Large intestine (tissue), 3 donors: ENCODE measurements at regions not wholly inside any gene's neighbourhood (a gene's known extent, or its start where the extent isn't known, plus 50 kb on each side); places are given as distances from the start of the nearest gene placed in this dataset.
A peak's percentile ranks its signal among the peaks of the same experiment; 100 is the strongest.

Experiments
- DNase-seq, 2 donors: peaks; one replicate each; pipeline versions ENCODE4 v3.0.0 to v3.0.0-alpha.2; 2013
- H3K27ac ChIP-seq: one replicate; pipeline ENCODE4 v1.5.1; 2013; ENCODE audit warnings: low read length
- H3K27me3 ChIP-seq: 2 replicates; pipeline ENCODE4 v1.6.1; 2013; ENCODE audit warnings: low read length; ENCODE audit not compliant: control insufficient read depth, insufficient read depth
- H3K36me3 ChIP-seq: 2 replicates; pipeline ENCODE4 v1.6.1; 2013; ENCODE audit warnings: low read length; ENCODE audit not compliant: control insufficient read depth, insufficient read depth
- H3K4me1 ChIP-seq: one replicate; pipeline ENCODE4 v1.6.1; 2013; ENCODE audit warnings: low read length; ENCODE audit not compliant: control insufficient read depth, insufficient read depth
- H3K4me3 ChIP-seq: one replicate; pipeline ENCODE4 v1.5.1; 2013; ENCODE audit warnings: low read length
- H3K9me3 ChIP-seq: one replicate; pipeline ENCODE4 v1.6.1; 2013; ENCODE audit warnings: mild to moderate bottlenecking, low read depth, low read length, moderate library complexity; ENCODE audit not compliant: control insufficient read depth
- WGBS: methylation state at CpG from one replicate; pipeline ENCODE4 v1.1.5; 2013; ENCODE audit warnings: low lambda C conversion rate; ENCODE audit not compliant: insufficient coverage; 5-methylcytosine and 5-hydroxymethylcytosine counted together

- WGBS: no CpG with 5 or more reads among the region's 8 CpGs
- H3K27ac ChIP-seq: no peak overlapping the region
- H3K27me3 ChIP-seq: no peaks in the 10 kb centered on the region
- no peaks in the 10 kb centered on the region for H3K9me3 ChIP-seq
- no peaks in the 10 kb centered on the region for H3K36me3 ChIP-seq
- peak in 1 of 2 donors; percentile 59 for DNase-seq
- no peak overlapping the region for H3K4me3 ChIP-seq
- peaks cover 53% of the 10 kb centered on the region for H3K4me1 ChIP-seq
These were observed 78.4 kb upstream of the MLN start for GRCh38 chr6:33882154-33882553.

- DNase-seq: no peak
These were observed 77.0 kb upstream of the MLN start for GRCh38 chr6:33880766-33881165.

GRCh38 chr6:33880104-33880678 lies 76.4 kb upstream of the MLN start:
- no CpG with 5 or more reads among the region's 10 CpGs for WGBS
- no peak for DNase-seq
- Histone ChIP-seq H3K9me3 (no peaks in the 10 kb centered on the region), H3K4me1 (peaks cover 35% of the 10 kb centered on the region), H3K27ac (no peak overlapping the region), H3K36me3 (no peaks in the 10 kb centered on the region), H3K27me3 (no peaks in the 10 kb centered on the region), H3K4me3 (no peak overlapping the region)

More at GRCh38 chr6:33880766-33881165, 77.0 kb upstream of the MLN start:
- H3K36me3 ChIP-seq: no peaks in the 10 kb centered on the region
- peaks cover 40% of the 10 kb centered on the region for H3K4me1 ChIP-seq
- no CpG with 5 or more reads among the region's 12 CpGs for whole genome bisulfite sequencing
- H3K9me3 ChIP-seq: no peaks in the 10 kb centered on the region
- no peak overlapping the region for H3K27ac ChIP-seq
- no peak overlapping the region for H3K4me3 ChIP-seq
- H3K27me3 ChIP-seq: no peaks in the 10 kb centered on the region

GRCh38 chr6:33878562-33878961 lies 74.8 kb upstream of the MLN start:
- H3K27me3 ChIP-seq: no peaks in the 10 kb centered on the region
- WGBS: no CpG with 5 or more reads among the region's 4 CpGs
- H3K4me3 ChIP-seq: no peak overlapping the region
- H3K9me3 ChIP-seq: no peaks in the 10 kb centered on the region
- H3K4me1 ChIP-seq: peaks cover 28% of the 10 kb centered on the region
- no peaks in the 10 kb centered on the region for H3K36me3 ChIP-seq
- peak in 1 of 2 donors; percentile 52 for DNase-seq
- no peak overlapping the region for H3K27ac ChIP-seq

- no peak overlapping the region for H3K27ac ChIP-seq
- no peak overlapping the region for H3K4me3 ChIP-seq
- H3K36me3 ChIP-seq: no peaks in the 10 kb centered on the region
- no CpG with 5 or more reads among the region's 7 CpGs for WGBS
- peaks cover 29% of the 10 kb centered on the region for H3K4me1 ChIP-seq
- DNase-seq: no peak
- H3K9me3 ChIP-seq: no peaks in the 10 kb centered on the region
- no peaks in the 10 kb centered on the region for H3K27me3 ChIP-seq
These were observed 74.3 kb upstream of the MLN start for GRCh38 chr6:33877982-33878535.

- Histone ChIP-seq H3K36me3 (no peaks in the 10 kb centered on the region), H3K4me1 (peaks cover 29% of the 10 kb centered on the region), H3K27me3 (no peaks in the 10 kb centered on the region), H3K9me3 (no peaks in the 10 kb centered on the region), H3K4me3 (no peak overlapping the region), H3K27ac (no peak overlapping the region)
- DNase-seq: no peak
- no CpG with 5 or more reads among the region's 5 CpGs for WGBS
These were observed 71.9 kb upstream of the MLN start for GRCh38 chr6:33875696-33876095.

- Histone ChIP-seq H3K27me3 (no peaks in the 10 kb centered on the region), H3K4me3 (no peak overlapping the region), H3K27ac (no peak overlapping the region), H3K9me3 (no peaks in the 10 kb centered on the region), H3K4me1 (peaks cover 29% of the 10 kb centered on the region), H3K36me3 (no peaks in the 10 kb centered on the region)
- no CpG with 5 or more reads among the region's 6 CpGs for WGBS
- no peak for DNase-seq
These were observed 71.4 kb upstream of the MLN start for GRCh38 chr6:33875141-33875581.

- Histone ChIP-seq H3K27ac (no peak overlapping the region), H3K4me1 (peaks cover 23% of the 10 kb centered on the region), H3K9me3 (no peaks in the 10 kb centered on the region), H3K4me3 (no peak overlapping the region), H3K36me3 (no peaks in the 10 kb centered on the region), H3K27me3 (no peaks in the 10 kb centered on the region)
- DNase-seq: no peak
- 60% methylated on average over 1 of the region's 17 CpGs for WGBS
These were observed 70.4 kb upstream of the MLN start for GRCh38 chr6:33874136-33874760.

- H3K36me3 ChIP-seq: no peaks in the 10 kb centered on the region
- no peak overlapping the region for H3K27ac ChIP-seq
- H3K9me3 ChIP-seq: no peaks in the 10 kb centered on the region
- no peaks in the 10 kb centered on the region for H3K27me3 ChIP-seq
- no peak for DNase-seq
- no peak overlapping the region for H3K4me3 ChIP-seq
- no CpG with 5 or more reads among the region's 7 CpGs for WGBS
- H3K4me1 ChIP-seq: peaks cover 13% of the 10 kb centered on the region
These were observed 69.0 kb upstream of the MLN start for GRCh38 chr6:33872761-33873160.

- peaks cover 13% of the 10 kb centered on the region for H3K4me1 ChIP-seq
- H3K9me3 ChIP-seq: no peaks in the 10 kb centered on the region
- WGBS: 80% methylated on average over 1 of the region's 11 CpGs
- no peaks in the 10 kb centered on the region for H3K27me3 ChIP-seq
- no peak overlapping the region for H3K27ac ChIP-seq
- H3K36me3 ChIP-seq: no peaks in the 10 kb centered on the region
- DNase-seq: no peak
- no peak overlapping the region for H3K4me3 ChIP-seq
These were observed 66.1 kb upstream of the MLN start for GRCh38 chr6:33869826-33870423.
